GM23338 (cell line): ENCODE measurements at regions not wholly inside any gene's neighbourhood (a gene's known extent, or its start where the extent isn't known, plus 50 kb on each side); places are given as distances from the start of the nearest gene placed in this dataset.
A peak's percentile ranks its signal among the peaks of the same experiment; 100 is the strongest.

Experiments used
- ATAC-seq: fragments of 200-7000 bp; cut with Tn5 transposase; 3 replicates; pipeline ENCODE4 v1.9.1; 2020
- DNase-seq: peaks from one replicate; pipeline ENCODE4 v3.0.0-alpha.2; 2015; ENCODE audit warnings: low spot score
- H2AFZ ChIP-seq: fragments of 200-600 bp; sonication (generic); 2 replicates; pipeline ENCODE4 v1.8.0; 2016; ENCODE audit warnings: antibody characterized with exemption, mild to moderate bottlenecking, moderate library complexity
- H3F3A ChIP-seq: fragments of 200-600 bp; sonication (generic); replicated peaks from 2 replicates; pipeline ENCODE4 v1.8.0; 2017; ENCODE audit warnings: antibody characterized with exemption, mixed run types, low read depth
- H3K27ac ChIP-seq: fragments of 200-600 bp; sonication (generic); 2 replicates; pipeline ENCODE4 v1.6.1; 2016; ENCODE audit warnings: low read depth
- H3K27me3 ChIP-seq: fragments of 200-600 bp; sonication (generic); 2 replicates; pipeline ENCODE4 v1.8.0; 2016; ENCODE audit warnings: mild to moderate bottlenecking, mixed run types, moderate library complexity; ENCODE audit not compliant: insufficient read depth
- H3K36me3 ChIP-seq: fragments of 200-600 bp; sonication (generic); 2 replicates; pipeline ENCODE4 v1.8.0; 2016; ENCODE audit warnings: mild to moderate bottlenecking; ENCODE audit not compliant: insufficient read depth
- H3K4me1 ChIP-seq: fragments of 200-600 bp; sonication (generic); 2 replicates; pipeline ENCODE4 v1.8.0; 2016; ENCODE audit warnings: mild to moderate bottlenecking, moderate library complexity; ENCODE audit not compliant: insufficient read depth
- H3K4me2 ChIP-seq: fragments of 200-600 bp; sonication (generic); 2 replicates; pipeline ENCODE4 v1.7.1; 2017; ENCODE audit warnings: mixed run types
- H3K4me3 ChIP-seq: fragments of 200-600 bp; sonication (generic); 2 replicates; pipeline ENCODE4 v1.6.1; 2016; ENCODE audit warnings: mixed run types
- H3K79me2 ChIP-seq: fragments of 200-600 bp; sonication (generic); replicated peaks from 2 replicates; pipeline ENCODE4 v1.8.0; 2017; ENCODE audit warnings: mild to moderate bottlenecking; ENCODE audit not compliant: insufficient read depth
- H3K9me2 ChIP-seq: fragments of 200-600 bp; sonication (generic); 2 replicates; pipeline ENCODE4 v1.8.0; 2017; ENCODE audit not compliant: insufficient read depth
- H4K20me1 ChIP-seq: fragments of 200-600 bp; sonication (generic); replicated peaks from 2 replicates; pipeline ENCODE4 v1.8.0; 2017; ENCODE audit warnings: mild to moderate bottlenecking; ENCODE audit not compliant: insufficient read depth
- H3K27ac Mint-ChIP-seq: 2 replicates; pipeline ENCODE4 v1.8.0; 2020; ENCODE audit warnings: inconsistent platforms, mild to moderate bottlenecking, moderate library complexity, mixed read lengths
- H3K27me3 Mint-ChIP-seq: 3 replicates; pipeline ENCODE4 v1.8.0; 2022; ENCODE audit warnings: low read depth, mild to moderate bottlenecking, moderate library complexity, mixed read lengths, inconsistent platforms; ENCODE audit not compliant: insufficient read depth, poor library complexity
- H3K36me3 Mint-ChIP-seq: 3 replicates; pipeline ENCODE4 v1.8.0; 2021; ENCODE audit warnings: low read depth, mild to moderate bottlenecking, inconsistent platforms, moderate library complexity, mixed read lengths
- H3K4me1 Mint-ChIP-seq: 3 replicates; pipeline ENCODE4 v1.8.0; 2020; ENCODE audit warnings: mild to moderate bottlenecking, inconsistent platforms, mixed read lengths
- H3K4me3 Mint-ChIP-seq: 3 replicates; pipeline ENCODE4 v1.8.0; 2021; ENCODE audit warnings: moderate library complexity, mild to moderate bottlenecking, inconsistent platforms, mixed read lengths
- H3K9me3 Mint-ChIP-seq: 3 replicates; pipeline ENCODE4 v1.8.0; 2020; ENCODE audit warnings: moderate library complexity, mild to moderate bottlenecking, inconsistent platforms, mixed read lengths
- CREB1 ChIP-seq: fragments of 250-450 bp; sonication (Bioruptor Pico); IDR thresholded peaks from 2 replicates; pipeline ENCODE4 v1.5.0; 2020; ENCODE audit warnings: low read depth, mild to moderate bottlenecking, moderate library complexity
- EZH2 ChIP-seq: fragments of 200-600 bp; sonication (generic); IDR thresholded peaks from one replicate; pipeline ENCODE4 v1.8.0; 2017; ENCODE audit warnings: antibody characterized with exemption, mild to moderate bottlenecking, low read depth; ENCODE audit not compliant: unreplicated experiment
- POLR2AphosphoS5 ChIP-seq: IDR thresholded peaks from 2 replicates; pipeline ENCODE4 v1.6.1; 2016; ENCODE audit warnings: antibody characterized with exemption, low read depth
- STAT1 ChIP-seq: IDR thresholded peaks from one replicate; pipeline ENCODE4 v1.6.1; 2016; ENCODE audit warnings: antibody characterized with exemption; ENCODE audit not compliant: unreplicated experiment
- ZNF114 ChIP-seq: fragments of 250-450 bp; sonication (Bioruptor Pico); IDR thresholded peaks from 2 replicates; pipeline ENCODE4 v1.5.0; 2020; ENCODE audit warnings: mild to moderate bottlenecking, moderate library complexity
- ZNF331 ChIP-seq: fragments of 250-450 bp; sonication (Bioruptor Pico); IDR thresholded peaks from 2 replicates; pipeline ENCODE4 v1.5.0; 2020; ENCODE audit warnings: low read depth, mild to moderate bottlenecking, moderate library complexity
- ZNF462 ChIP-seq: fragments of 250-450 bp; sonication (Bioruptor Pico); IDR thresholded peaks from 2 replicates; pipeline ENCODE4 v1.5.0; 2020; ENCODE audit warnings: mild to moderate bottlenecking, moderate library complexity
- TF ChIP-seq, protein P1 (sequence below): IDR thresholded peaks from 2 replicates; pipeline ENCODE4 v1.6.1; 2016; ENCODE audit warnings: antibody characterized with exemption
- TF ChIP-seq, protein P2 (sequence below): IDR thresholded peaks from one replicate; pipeline ENCODE4 v1.6.1; 2018; ENCODE audit warnings: antibody characterized with exemption; ENCODE audit not compliant: unreplicated experiment

GRCh38 chr14:100398044-100398443 lies 74.9 kb downstream of the SLC25A47 start:
- Histone ChIP-seq H3K27me3 (no peaks in the 10 kb centered on the region), H2AFZ (no peak overlapping the region), H3K4me3 (no peak overlapping the region), H3K27ac (no peak overlapping the region), H3K79me2 (0 out of 2 replicates have a peak, but pooled peaks cover 4% of the 10 kb centered on the region), H4K20me1 (no peaks in the 10 kb centered on the region), H3F3A (no peaks in the 10 kb centered on the region), H3K36me3 (no peaks in the 10 kb centered on the region), H3K4me1 (peaks cover 57% of the 10 kb centered on the region), H3K9me2 (no peaks in the 10 kb centered on the region), H3K4me2 (no peak overlapping the region)
- Mint-ChIP-seq H3K27ac (peak overlapping the region; percentile 54; the same call in 1 of the 2 replicates), H3K4me1 (peaks cover 52% of the 10 kb centered on the region), H3K4me3 (no peak overlapping the region), H3K9me3 (no peaks in the 10 kb centered on the region), H3K27me3 (peaks cover 17% of the 10 kb centered on the region), H3K36me3 (no peaks in the 10 kb centered on the region)
- TF ChIP-seq EZH2: no peak
- no peak for ATAC-seq
- no peak for DNase-seq

DNA sequence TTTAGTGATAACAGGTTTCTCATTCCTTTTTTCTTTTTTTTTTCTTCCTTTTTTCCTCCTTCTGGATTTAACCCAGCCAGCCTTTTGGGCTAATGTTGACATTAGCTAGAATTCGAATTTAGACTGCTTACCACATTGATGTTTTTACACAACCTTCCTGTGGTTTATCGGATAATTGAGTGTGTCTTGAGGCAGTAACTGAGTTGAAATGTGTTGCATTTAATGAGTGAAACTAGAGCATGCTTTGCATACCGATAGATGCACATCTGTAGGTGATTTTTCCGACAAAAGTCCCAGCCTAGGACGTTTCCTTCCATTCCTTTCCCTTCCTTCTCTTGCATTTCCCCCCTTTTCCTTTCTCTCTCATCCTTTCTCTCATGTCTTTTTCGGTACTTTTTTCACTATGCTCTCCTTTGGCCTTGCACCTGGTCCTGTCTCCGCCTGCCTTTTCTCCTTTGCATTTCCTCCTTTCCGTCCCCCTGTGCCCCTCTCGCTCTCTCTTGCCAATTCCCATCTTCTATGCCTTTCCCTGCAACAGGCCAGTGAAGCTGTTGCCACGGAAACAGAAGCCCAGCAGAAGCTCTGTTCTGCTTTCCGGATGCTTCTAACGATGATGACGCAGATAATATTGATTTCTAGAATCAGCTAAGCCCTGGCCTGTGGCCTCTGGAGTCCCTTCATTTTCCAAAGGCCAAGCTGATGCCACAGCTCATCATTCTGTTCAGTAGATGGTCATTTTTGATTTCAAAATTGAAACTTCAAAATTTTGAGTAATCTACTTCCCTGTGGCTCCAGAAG lies 76.1 kb downstream of the SLC25A47 start:
- peaks cover 11% of the 10 kb centered on the region for H3K27me3 Mint-ChIP-seq
- H3K4me2 ChIP-seq: peak overlapping the region; percentile 45; the same call in 1 of the 2 replicates
- peaks cover 57% of the 10 kb centered on the region for H3K4me1 Mint-ChIP-seq
- TF ChIP-seq STAT1 (no peak), CREB1 (CRISPR knock-in tag) (no peak), POLR2AphosphoS5 (no peak), ZNF462 (CRISPR knock-in tag) (no peak), ZNF331 (CRISPR knock-in tag) (no peak), ZNF114 (no peak)
- TF ChIP-seq, protein P1, sequence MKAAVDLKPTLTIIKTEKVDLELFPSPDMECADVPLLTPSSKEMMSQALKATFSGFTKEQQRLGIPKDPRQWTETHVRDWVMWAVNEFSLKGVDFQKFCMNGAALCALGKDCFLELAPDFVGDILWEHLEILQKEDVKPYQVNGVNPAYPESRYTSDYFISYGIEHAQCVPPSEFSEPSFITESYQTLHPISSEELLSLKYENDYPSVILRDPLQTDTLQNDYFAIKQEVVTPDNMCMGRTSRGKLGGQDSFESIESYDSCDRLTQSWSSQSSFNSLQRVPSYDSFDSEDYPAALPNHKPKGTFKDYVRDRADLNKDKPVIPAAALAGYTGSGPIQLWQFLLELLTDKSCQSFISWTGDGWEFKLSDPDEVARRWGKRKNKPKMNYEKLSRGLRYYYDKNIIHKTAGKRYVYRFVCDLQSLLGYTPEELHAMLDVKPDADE: no peak
- TF ChIP-seq, protein P2, sequence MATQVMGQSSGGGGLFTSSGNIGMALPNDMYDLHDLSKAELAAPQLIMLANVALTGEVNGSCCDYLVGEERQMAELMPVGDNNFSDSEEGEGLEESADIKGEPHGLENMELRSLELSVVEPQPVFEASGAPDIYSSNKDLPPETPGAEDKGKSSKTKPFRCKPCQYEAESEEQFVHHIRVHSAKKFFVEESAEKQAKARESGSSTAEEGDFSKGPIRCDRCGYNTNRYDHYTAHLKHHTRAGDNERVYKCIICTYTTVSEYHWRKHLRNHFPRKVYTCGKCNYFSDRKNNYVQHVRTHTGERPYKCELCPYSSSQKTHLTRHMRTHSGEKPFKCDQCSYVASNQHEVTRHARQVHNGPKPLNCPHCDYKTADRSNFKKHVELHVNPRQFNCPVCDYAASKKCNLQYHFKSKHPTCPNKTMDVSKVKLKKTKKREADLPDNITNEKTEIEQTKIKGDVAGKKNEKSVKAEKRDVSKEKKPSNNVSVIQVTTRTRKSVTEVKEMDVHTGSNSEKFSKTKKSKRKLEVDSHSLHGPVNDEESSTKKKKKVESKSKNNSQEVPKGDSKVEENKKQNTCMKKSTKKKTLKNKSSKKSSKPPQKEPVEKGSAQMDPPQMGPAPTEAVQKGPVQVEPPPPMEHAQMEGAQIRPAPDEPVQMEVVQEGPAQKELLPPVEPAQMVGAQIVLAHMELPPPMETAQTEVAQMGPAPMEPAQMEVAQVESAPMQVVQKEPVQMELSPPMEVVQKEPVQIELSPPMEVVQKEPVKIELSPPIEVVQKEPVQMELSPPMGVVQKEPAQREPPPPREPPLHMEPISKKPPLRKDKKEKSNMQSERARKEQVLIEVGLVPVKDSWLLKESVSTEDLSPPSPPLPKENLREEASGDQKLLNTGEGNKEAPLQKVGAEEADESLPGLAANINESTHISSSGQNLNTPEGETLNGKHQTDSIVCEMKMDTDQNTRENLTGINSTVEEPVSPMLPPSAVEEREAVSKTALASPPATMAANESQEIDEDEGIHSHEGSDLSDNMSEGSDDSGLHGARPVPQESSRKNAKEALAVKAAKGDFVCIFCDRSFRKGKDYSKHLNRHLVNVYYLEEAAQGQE: no peak

More for the DNA sequence above, 76.1 kb downstream of the SLC25A47 start:
- no peaks in the 10 kb centered on the region for H3K36me3 ChIP-seq
- H3K27ac ChIP-seq: peak overlapping the region; percentile 11
- no peaks in the 10 kb centered on the region for H3K36me3 Mint-ChIP-seq
- peaks cover 4% of the 10 kb centered on the region; the same call in 1 of the 2 replicates for H3K79me2 ChIP-seq
- peak overlapping the region; percentile 2 for H3K27ac Mint-ChIP-seq
- ATAC-seq: no peak
- H3F3A ChIP-seq: no peaks in the 10 kb centered on the region
- peaks cover 50% of the 10 kb centered on the region for H3K4me1 ChIP-seq
- no peaks in the 10 kb centered on the region for H4K20me1 ChIP-seq
- no peaks in the 10 kb centered on the region for H3K9me2 ChIP-seq
- H3K9me3 Mint-ChIP-seq: no peaks in the 10 kb centered on the region
- H3K4me3 ChIP-seq: no peak overlapping the region
- H2AFZ ChIP-seq: no peak overlapping the region
- peak; percentile 46 for DNase-seq
- no peaks in the 10 kb centered on the region for H3K27me3 ChIP-seq
- H3K4me3 Mint-ChIP-seq: no peak overlapping the region
